HEK293T (cell line): ENCODE measurements at regions not wholly inside any gene's neighbourhood (a gene's known extent, or its start where the extent isn't known, plus 50 kb on each side); places are given as distances from the start of the nearest gene placed in this dataset.

Experiments
- CTCF ChIA-PET: fragments of 350-600 bp; formaldehyde crosslinking; extraction: SDS; loops from one replicate; lab custom pipeline; 2021; ENCODE audit warnings: antibody characterized with exemption, inconsistent platforms; lab: Yijun Ruan, JAX
- POLR2A ChIA-PET: fragments of 350-600 bp; formaldehyde crosslinking; extraction: SDS; loops from one replicate; lab custom pipeline; 2020; ENCODE audit warnings: antibody characterized with exemption, inconsistent platforms; lab: Yijun Ruan, JAX
- DNase-seq: peaks from one replicate; pipeline ENCODE4 v3.0.0; 2012; ENCODE audit warnings: mixed read lengths; ENCODE audit errors: extremely low spot score
- ARNT ChIP-seq: fragments of 450-650 bp; IDR thresholded peaks from 2 replicates; pipeline ENCODE4 v1.6.1; 2017; ENCODE audit warnings: mild to moderate bottlenecking
- BHLHE40 ChIP-seq: fragments of 450-650 bp; IDR thresholded peaks from 2 replicates; pipeline ENCODE4 v1.6.1; 2016; ENCODE audit warnings: mild to moderate bottlenecking, moderate library complexity, borderline replicate concordance
- CTBP1 ChIP-seq: fragments of 450-650 bp; IDR thresholded peaks from 2 replicates; pipeline ENCODE4 v1.6.1; 2016; ENCODE audit warnings: borderline replicate concordance
- ELF4 ChIP-seq: fragments of 450-650 bp; IDR thresholded peaks from 2 replicates; pipeline ENCODE4 v1.6.1; 2017; ENCODE audit warnings: antibody characterized with exemption
- FOXA1 ChIP-seq: fragments of 450-650 bp; IDR thresholded peaks from 2 replicates; pipeline ENCODE4 v1.6.1; 2016; ENCODE audit warnings: mild to moderate bottlenecking
- FOXK2 ChIP-seq: fragments of 450-650 bp; IDR thresholded peaks from 2 replicates; pipeline ENCODE4 v1.6.1; 2016; ENCODE audit warnings: mild to moderate bottlenecking
- FOXM1 ChIP-seq: fragments of 450-650 bp; IDR thresholded peaks from 2 replicates; pipeline ENCODE4 v1.6.1; 2017; ENCODE audit warnings: mild to moderate bottlenecking, borderline replicate concordance
- HDGF ChIP-seq: fragments of 450-650 bp; IDR thresholded peaks from 2 replicates; pipeline ENCODE4 v1.6.1; 2017; ENCODE audit warnings: antibody characterized with exemption, borderline replicate concordance
- L3MBTL2 ChIP-seq: fragments of 450-650 bp; conservative IDR thresholded peaks from 2 replicates; pipeline ENCODE4 v1.6.1; 2016; ENCODE audit warnings: mild to moderate bottlenecking
- LEF1 ChIP-seq: fragments of 450-650 bp; IDR thresholded peaks from 2 replicates; pipeline ENCODE4 v1.6.1; 2017; ENCODE audit warnings: mild to moderate bottlenecking, borderline replicate concordance
- NFRKB ChIP-seq: fragments of 450-650 bp; IDR thresholded peaks from 2 replicates; pipeline ENCODE4 v1.6.1; 2016; ENCODE audit warnings: mild to moderate bottlenecking, moderate library complexity
- SP1 ChIP-seq: fragments of 450-650 bp; IDR thresholded peaks from 2 replicates; pipeline ENCODE4 v1.6.1; 2017
- SUZ12 ChIP-seq: fragments of 450-650 bp; IDR thresholded peaks from 2 replicates; pipeline ENCODE4 v1.6.1; 2016; ENCODE audit warnings: mild to moderate bottlenecking
- TARDBP ChIP-seq: fragments of 450-650 bp; IDR thresholded peaks from 2 replicates; pipeline ENCODE4 v1.6.1; 2016
- ZNF384 ChIP-seq: fragments of 450-650 bp; IDR thresholded peaks from 2 replicates; pipeline ENCODE4 v1.6.1; 2016
- TF ChIP-seq, protein P1 (sequence below): fragments of 450-650 bp; IDR thresholded peaks from 2 replicates; pipeline ENCODE4 v1.6.1; 2016

- TF ChIP-seq FOXK2 (no peak), LEF1 (no peak), NFRKB (no peak), FOXA1 (no peak), TARDBP (no peak), CTBP1 (no peak), HDGF (no peak), SUZ12 (no peak)
- TF ChIP-seq, protein P1, sequence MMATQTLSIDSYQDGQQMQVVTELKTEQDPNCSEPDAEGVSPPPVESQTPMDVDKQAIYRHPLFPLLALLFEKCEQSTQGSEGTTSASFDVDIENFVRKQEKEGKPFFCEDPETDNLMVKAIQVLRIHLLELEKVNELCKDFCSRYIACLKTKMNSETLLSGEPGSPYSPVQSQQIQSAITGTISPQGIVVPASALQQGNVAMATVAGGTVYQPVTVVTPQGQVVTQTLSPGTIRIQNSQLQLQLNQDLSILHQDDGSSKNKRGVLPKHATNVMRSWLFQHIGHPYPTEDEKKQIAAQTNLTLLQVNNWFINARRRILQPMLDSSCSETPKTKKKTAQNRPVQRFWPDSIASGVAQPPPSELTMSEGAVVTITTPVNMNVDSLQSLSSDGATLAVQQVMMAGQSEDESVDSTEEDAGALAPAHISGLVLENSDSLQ = no peak
- ChIA-PET POLR2A (no interaction called here), CTCF (interaction anchor here (0.6 kb wide), 1 partner anchor 104 kb away, joined by 3 read pairs; no protein-coding TSS in a partner anchor)
- DNase-seq = no peak
These were observed 136.8 kb upstream of the FOXB1 start for GRCh38 chr15:59867086-59867855.

DNA sequence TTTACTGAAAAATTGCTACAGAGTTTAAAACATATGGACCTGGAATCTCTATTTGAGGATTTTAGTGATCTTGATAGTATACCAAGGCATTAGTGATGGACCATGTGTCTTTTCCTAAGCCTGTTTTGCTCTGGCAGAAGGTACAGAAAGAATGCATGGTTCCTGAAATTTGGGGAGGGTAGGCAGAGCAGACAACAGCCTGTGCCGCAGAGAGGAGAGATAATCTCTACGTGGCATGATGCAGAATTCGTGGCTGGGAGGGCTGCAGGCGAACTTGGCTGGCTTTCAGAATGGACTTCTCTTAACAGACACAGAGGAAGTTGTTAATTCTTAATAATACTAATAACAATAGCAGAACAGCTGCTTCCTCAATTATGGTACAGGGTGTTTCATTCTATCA lies 137.5 kb upstream of the FOXB1 start:
- TF ChIP-seq, protein P1 = no peak
- TF ChIP-seq NFRKB = no peak
- no peak for TF ChIP-seq SUZ12
- TF ChIP-seq BHLHE40 = no peak
- no peak for TF ChIP-seq L3MBTL2
- no peak for TF ChIP-seq ELF4
- no peak for TF ChIP-seq FOXM1
- no peak for TF ChIP-seq FOXA1
- no peak for TF ChIP-seq HDGF
- no peak for TF ChIP-seq FOXK2
- TF ChIP-seq ARNT = no peak
- TF ChIP-seq ZNF384 = no peak
- no peak for TF ChIP-seq CTBP1
- TF ChIP-seq TARDBP = no peak
- no peak for TF ChIP-seq SP1
- no peak for TF ChIP-seq LEF1
- ChIA-PET POLR2A (no interaction called here), CTCF (no interaction called here)
- no peak for DNase-seq

DNA sequence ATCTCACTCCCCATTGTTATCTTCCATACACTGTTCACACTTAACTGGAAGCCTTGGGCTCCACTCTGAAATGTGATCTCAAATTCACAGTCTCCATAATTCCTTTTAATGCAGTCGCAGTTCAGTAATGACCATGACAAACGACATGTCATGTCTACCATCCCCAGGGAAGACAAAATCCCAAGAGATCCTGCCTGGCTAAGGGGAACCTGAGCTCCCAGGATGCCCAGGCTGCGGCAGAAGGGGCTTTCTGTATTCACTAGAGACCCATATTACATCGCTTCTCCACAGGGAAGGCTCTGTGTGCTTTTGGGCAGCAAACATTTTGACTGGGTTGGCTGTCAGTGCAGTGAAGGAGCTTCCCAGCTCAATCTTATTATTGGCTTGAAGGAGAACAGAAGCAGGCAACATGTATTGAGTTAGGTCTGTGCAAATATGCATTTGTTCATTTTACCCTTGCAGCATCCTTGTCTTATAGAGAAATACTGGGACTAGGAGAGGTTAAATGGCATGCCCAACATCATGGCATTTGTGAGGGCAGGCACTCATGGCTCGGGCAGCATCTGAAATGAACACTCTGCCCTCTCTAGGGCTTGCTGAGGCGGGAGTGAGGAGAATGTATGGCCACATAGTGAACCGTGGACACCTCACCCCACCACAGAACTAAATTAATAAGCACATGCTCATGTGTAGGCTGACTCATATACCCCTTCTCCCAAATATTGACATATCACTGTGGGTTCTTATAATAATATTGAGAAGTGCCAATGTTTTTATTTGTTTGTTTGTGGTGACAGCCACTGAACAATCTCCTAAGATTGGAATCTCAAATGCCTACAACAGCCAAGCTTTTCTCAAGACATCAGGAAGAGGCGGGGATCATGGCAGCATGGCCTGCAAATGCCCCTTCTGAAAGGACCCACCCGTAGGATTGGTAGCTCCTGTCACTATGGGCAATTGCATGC lies 141.6 kb upstream of the FOXB1 start:
- POLR2A ChIA-PET = no interaction called here
- CTCF ChIA-PET = no interaction called here

DNA sequence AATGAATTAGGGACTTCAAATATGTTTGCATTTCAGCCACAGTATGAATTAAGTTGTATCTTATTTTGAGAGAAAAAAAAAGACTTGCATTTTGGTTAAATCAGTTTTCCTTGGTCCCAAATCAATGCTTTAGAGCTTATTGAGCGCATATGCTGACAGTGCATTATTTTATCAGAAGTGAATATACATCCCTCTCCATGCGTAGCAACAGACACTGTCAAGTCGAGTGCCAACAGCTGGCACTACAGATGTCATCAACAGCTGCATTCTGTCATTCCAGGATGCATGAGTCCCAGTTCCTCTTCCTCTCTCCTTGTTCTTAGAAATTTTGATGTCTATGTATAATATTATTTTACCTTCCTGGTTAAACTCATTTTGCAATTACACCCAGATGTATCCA lies 156.1 kb upstream of the FOXB1 start:
- TF ChIP-seq BHLHE40 = no peak
- DNase-seq = no peak
- POLR2A ChIA-PET = no interaction called here
- CTCF ChIA-PET = interaction anchor here (0.6 kb wide), 1 partner anchor 478 kb away, joined by 3 read pairs; no protein-coding TSS in a partner anchor

More for the DNA sequence above, 141.6 kb upstream of the FOXB1 start:
- no peak for DNase-seq
- TF ChIP-seq, protein P1 = no peak
- no peak for TF ChIP-seq TARDBP
- no peak for TF ChIP-seq FOXM1
- TF ChIP-seq SUZ12 = no peak
- no peak for TF ChIP-seq ZNF384
- TF ChIP-seq CTBP1 = no peak
- no peak for TF ChIP-seq ARNT
- TF ChIP-seq FOXK2 = no peak
- no peak for TF ChIP-seq LEF1
- TF ChIP-seq SP1 = no peak
- no peak for TF ChIP-seq ELF4
- TF ChIP-seq L3MBTL2 = no peak
- TF ChIP-seq FOXA1 = no peak
- TF ChIP-seq HDGF = no peak
- no peak for TF ChIP-seq BHLHE40
- TF ChIP-seq NFRKB = no peak

DNA sequence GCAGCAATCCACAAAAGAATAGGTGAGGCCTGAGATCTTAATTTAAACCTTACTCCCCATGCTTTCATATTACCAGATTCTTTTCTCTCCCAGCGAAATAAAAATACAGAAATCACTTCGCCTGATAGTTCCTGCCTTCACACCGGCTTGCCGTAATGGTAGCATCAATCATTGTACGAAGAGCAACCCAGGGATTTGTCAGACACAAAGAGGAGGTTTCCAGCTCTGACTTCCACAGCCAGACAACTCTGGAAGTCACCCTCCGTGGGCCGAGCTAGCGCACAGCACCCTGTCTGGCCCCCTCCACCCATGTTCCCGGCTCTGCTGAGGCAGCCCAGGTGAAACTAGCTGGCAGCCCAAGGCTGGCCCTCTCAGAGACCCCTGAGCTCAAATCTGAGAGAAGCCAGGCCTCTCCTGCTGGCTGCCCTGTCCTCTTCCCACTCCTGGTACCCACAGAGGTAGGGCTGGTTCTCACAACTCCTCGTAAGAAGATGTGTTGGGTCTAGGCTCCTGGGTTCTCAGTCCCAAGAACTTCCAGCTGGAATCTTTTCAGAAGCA lies 156.9 kb upstream of the BNIP2 start:
- TF ChIP-seq L3MBTL2 (no peak), FOXM1 (no peak), ARNT (no peak), SUZ12 (no peak), SP1 (no peak), FOXK2 (no peak), ELF4 (no peak), BHLHE40 (no peak), ZNF384 (no peak), TARDBP (no peak), FOXA1 (no peak), NFRKB (no peak), HDGF (no peak), LEF1 (no peak), CTBP1 (no peak)
- TF ChIP-seq, protein P1 = no peak
- ChIA-PET POLR2A (interaction anchor here (0.6 kb wide), 1 partner anchor 17 kb away, joined by 3 read pairs; no protein-coding TSS in a partner anchor), CTCF (interaction anchor here (0.6 to 0.7 kb wide), 2 partner anchors 8 to 26 kb away, joined by 3 to 4 read pairs; no protein-coding TSS in a partner anchor)
- DNase-seq = no peak
